ENCODE measurements at regions not wholly inside any gene's neighbourhood (a gene's known extent, or its start where the extent isn't known, plus 50 kb on each side); places are given as distances from the start of the nearest gene placed in this dataset.

DNA sequence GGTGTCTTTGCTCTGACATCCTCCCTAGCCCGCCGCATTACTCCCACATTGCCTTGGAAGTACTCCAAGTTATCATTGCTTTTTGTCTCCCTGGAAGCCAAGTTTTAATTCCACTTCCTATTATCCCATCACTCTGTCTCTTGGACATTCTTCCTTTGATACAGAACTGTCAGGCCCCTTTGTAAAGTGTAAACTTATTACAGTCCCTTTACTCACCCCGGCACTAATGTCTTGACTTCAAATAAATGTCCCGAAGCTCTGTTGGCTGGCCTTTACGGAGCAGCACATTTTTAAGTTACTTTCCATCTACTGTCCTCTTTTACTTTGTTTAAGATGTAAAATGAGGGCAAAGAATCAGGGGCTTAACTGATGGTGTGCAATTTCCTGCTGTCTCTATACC lies 223.5 kb upstream of the IGFBP7 start:
- intact Hi-C loops (cut with DNase I) = no loop called here
- no peak for TF ChIP-seq POLR2A (IDR thresholded peaks at IDR 0.05)
- TF ChIP-seq, protein P1, sequence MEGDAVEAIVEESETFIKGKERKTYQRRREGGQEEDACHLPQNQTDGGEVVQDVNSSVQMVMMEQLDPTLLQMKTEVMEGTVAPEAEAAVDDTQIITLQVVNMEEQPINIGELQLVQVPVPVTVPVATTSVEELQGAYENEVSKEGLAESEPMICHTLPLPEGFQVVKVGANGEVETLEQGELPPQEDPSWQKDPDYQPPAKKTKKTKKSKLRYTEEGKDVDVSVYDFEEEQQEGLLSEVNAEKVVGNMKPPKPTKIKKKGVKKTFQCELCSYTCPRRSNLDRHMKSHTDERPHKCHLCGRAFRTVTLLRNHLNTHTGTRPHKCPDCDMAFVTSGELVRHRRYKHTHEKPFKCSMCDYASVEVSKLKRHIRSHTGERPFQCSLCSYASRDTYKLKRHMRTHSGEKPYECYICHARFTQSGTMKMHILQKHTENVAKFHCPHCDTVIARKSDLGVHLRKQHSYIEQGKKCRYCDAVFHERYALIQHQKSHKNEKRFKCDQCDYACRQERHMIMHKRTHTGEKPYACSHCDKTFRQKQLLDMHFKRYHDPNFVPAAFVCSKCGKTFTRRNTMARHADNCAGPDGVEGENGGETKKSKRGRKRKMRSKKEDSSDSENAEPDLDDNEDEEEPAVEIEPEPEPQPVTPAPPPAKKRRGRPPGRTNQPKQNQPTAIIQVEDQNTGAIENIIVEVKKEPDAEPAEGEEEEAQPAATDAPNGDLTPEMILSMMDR (IDR thresholded peaks at IDR 0.05) = no peak
- H3K27ac ChIP-seq = no peak overlapping the region
- peaks cover 0 to 7% (median 0%) of the 10 kb centered on the region in 12 donors for H3K4me1 ChIP-seq
- H3K36me3 ChIP-seq = no peaks in the 10 kb centered on the region
- H3K4me3 ChIP-seq = no peak overlapping the region
- peaks cover 0 to 3% (median 0%) of the 10 kb centered on the region in 9 donors for H3K27me3 ChIP-seq
- DNase-seq (no peak), ATAC-seq (no peak)
- H3K9me3 ChIP-seq = no peaks in the 10 kb centered on the region
- 40 to 71% (median 55%) methylated on average over 5 of the region's 5 CpGs for WGBS, 4 donors

DNA sequence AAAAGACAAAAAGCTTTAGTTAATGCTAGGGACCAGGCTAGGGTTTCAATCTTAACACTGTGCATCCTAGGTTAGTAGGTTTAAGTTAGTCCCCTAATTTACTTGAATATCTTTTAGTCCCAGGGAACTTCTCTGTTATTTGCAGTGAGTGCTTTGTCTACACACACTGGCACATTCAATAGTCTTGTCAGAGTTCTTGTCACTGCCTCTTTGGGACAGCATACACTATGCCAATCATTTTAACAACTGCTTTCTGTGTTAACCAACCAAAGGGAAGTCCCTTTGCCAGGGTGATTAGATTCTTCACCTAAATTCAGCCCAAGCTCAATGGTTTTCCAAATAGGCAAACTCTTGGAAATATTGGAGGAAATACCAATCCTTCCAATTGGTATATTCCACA lies 221.8 kb upstream of the IGFBP7 start:
- intact Hi-C loops (cut with DNase I) = no loop called here
- Histone ChIP-seq H3K9me3 (no peaks in the 10 kb centered on the region), H3K27me3 (peaks cover 0 to 2% (median 0%) of the 10 kb centered on the region in 9 donors), H3K4me3 (no peak overlapping the region), H3K4me1 (peaks cover 0 to 7% (median 0%) of the 10 kb centered on the region in 12 donors), H3K27ac (no peak overlapping the region), H3K36me3 (no peaks in the 10 kb centered on the region)
- no peak for ATAC-seq
- TF ChIP-seq, protein P1 (IDR thresholded peaks at IDR 0.05) = no peak
- no peak for TF ChIP-seq POLR2A (IDR thresholded peaks at IDR 0.05)
- DNase-seq = no peak

DNA sequence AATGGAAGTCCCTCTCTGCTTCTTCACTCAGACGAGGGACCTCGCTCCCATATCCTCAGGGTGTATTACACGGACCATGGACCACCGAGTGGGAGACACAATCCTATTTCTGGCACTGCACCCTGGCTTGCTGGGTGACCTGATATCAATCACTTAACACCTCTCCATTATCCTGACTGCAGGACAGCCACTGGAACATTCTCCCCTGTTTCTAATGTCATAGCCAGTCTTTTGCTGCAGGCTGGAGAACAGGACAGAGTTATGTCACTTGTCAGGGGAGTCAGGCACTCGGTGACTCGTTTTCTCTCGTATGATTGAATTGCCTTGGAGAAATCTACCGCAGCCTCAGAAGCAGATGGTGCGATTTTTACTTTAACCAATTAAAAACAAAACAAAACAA lies 219.1 kb upstream of the IGFBP7 start:
- Histone ChIP-seq H3K27me3 (no peaks in the 10 kb centered on the region), H3K4me3 (no peak overlapping the region), H3K27ac (peak overlapping the region in 5 of 12 donors; percentile 22 to 43 (median 28)), H3K9me3 (no peaks in the 10 kb centered on the region), H3K4me1 (peaks cover 0 to 15% (median 0%) of the 10 kb centered on the region in 12 donors), H3K36me3 (no peaks in the 10 kb centered on the region)
- no peak for TF ChIP-seq POLR2A (IDR thresholded peaks at IDR 0.05)
- TF ChIP-seq, protein P1 (IDR thresholded peaks at IDR 0.05) = no peak
- ATAC-seq = peak; percentile 90 to 96 (median 94)
- intact Hi-C loops (cut with DNase I) = loop anchor here in 1 of 10 donors (1.0 kb wide), 1 partner anchor 59 kb away; no protein-coding TSS in a partner anchor
- DNase-seq = peak in 4 of 5 donors; percentile 10 to 39 (median 20)
- 36 to 57% (median 49%) methylated on average over 9 of the region's 9 CpGs for WGBS, 4 donors

DNA sequence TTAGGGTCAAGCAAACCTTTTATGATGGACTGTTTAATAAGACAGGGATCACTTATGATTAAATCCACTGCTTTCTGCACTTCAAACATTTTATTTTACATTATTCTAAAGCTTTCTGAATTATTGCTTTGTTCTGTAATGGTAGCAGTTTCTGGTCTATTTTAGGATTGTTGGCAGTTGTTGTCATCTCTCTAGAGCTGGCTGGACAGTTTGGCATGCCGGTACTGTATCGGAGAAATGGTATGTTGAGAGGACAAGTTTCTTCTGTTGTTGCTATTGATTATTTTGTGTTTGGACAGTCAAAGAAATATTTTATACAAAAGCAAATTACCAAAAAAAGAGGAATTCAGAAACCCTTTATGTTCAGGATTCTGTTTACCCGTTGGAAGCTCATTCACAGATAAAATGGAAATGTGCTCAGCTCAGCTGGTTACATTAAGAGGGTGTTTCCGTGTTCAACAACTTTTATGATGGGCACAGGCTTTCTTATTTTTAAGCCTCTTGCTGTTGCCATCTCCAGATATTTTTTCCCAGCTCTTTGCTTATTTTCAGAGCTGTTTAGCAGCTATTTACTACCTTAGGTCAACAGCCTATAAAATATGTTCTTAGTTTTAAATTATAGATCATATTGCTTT lies 214.6 kb upstream of the IGFBP7 start:
- Histone ChIP-seq H3K4me1 (peaks cover 0 to 12% (median 0%) of the 10 kb centered on the region in 12 donors), H3K27ac (peak overlapping the region in 5 of 12 donors; percentile 14 to 42 (median 35)), H3K27me3 (peaks cover 0 to 3% (median 0%) of the 10 kb centered on the region in 9 donors), H3K9me3 (no peaks in the 10 kb centered on the region), H3K36me3 (no peaks in the 10 kb centered on the region), H3K4me3 (peak overlapping the region in 3 of 12 donors; percentile 13 to 16 (median 15))
- WGBS, 4 donors = 34 to 51% (median 45%) methylated on average over 4 of the region's 4 CpGs
- DNase-seq (peak in 1 of 5 donors; percentile 28), ATAC-seq (peak; percentile 59 to 74 (median 69))
- no peak for TF ChIP-seq POLR2A (IDR thresholded peaks at IDR 0.05)
- TF ChIP-seq, protein P1 (IDR thresholded peaks at IDR 0.05) = no peak
- intact Hi-C loops (cut with DNase I) = no loop called here

Measured in heart left ventricle (tissue), 16 donors.